ENCODE measurements at regions not wholly inside any gene's neighbourhood (a gene's known extent, or its start where the extent isn't known, plus 50 kb on each side); places are given as distances from the start of the nearest gene placed in this dataset.
"Not testable (repeated sequence)": the region's sequence is repeated elsewhere in the genome, so short reads cannot be mapped to it uniquely, and the experiment has no call there.

- DNase-seq, result no peak
These were observed 208.6 kb downstream of the SLC38A4 start for GRCh38 chr12:46617167-46617566.

- DNase-seq, result no peak
These were observed 215.0 kb downstream of the SLC38A4 start for GRCh38 chr12:46610754-46611153.

- DNase-seq, result no peak
These were observed 216.1 kb downstream of the SLC38A4 start for GRCh38 chr12:46609674-46610073.

DNA sequence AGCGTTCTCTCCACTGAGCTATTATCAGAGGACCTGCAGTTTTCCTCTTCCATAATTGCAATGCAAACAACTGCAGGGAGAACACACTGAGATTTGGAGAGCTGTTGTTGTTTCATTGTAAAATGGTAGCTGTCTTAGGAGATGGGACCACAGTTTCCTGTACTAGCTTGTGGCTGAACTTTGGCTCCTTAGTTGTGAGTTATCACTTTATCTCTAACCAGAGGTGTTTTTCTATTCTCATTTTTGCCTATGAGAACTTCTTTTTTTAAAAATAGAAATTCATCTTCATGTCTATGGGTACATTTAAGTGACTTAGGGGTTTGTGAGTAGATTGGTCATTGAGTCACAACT is 216.5 kb downstream of the SLC38A4 start:
- peak; percentile 31 for DNase-seq

DNA sequence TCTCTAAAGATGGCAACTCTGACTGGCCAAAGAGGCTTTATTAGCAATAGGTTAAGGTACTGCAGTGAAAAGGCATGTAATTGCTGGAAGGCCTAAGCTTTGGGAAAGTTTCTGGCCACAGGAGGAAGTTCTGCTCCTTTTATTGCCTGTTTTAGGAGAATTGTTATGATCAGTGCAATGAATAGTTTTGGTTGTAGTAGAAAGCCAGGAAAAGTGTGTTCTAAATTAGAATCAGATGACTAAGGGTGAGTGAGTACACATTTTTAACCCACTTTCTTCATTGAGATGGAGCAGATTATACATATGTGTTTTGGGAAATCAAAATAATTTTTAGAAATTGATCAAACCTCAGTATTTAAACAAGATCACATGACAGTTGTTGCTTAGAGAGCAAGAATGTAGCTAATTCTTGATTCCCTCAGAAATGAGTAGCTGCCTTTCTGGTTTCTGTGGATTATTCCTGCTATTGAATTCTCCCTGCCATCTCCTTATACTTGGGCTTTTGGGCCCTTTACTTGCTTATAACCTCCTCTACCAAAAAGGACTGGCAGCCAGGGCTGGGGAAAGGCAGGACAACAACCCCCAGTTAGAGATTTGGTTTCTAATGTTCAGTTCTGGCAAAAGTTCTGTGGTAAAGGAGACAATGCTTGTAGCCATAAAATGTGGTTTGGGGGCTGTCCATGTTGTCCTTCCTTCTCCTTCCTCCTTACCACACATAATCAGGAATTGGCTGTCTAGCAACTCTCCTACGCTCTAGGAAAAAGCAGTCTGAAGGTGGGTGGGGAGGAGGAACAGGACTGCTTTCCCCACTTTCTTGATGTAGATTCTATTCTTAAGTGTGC is 217.1 kb downstream of the SLC38A4 start:
- DNase-seq, result no peak

- DNase-seq, result no peak
These were observed 221.1 kb downstream of the SLC38A4 start for GRCh38 chr12:46604684-46605083.

GRCh38 chr12:46603776-46604456 is 221.9 kb downstream of the SLC38A4 start:
- DNase-seq, result no peak

DNA sequence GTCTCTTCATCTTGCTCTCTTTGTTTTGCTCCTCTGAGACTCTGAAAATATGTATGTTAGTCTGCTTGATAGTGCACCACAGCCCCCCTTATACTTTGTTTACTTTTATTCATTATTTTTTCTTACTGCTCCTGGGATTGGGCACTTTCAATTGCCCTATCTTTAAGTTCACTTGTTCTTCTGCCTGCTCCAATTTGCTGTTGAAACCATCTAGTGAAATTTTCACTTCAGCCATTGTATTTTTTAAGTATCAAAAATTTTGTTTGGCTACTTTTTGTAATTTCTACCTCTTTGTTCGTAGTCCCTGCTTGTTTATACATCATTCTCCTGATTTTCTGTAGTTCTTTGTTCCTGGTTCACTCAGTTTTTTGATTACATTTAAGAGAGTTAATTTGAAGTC is 223.3 kb downstream of the SLC38A4 start:
- no peak for DNase-seq

DNA sequence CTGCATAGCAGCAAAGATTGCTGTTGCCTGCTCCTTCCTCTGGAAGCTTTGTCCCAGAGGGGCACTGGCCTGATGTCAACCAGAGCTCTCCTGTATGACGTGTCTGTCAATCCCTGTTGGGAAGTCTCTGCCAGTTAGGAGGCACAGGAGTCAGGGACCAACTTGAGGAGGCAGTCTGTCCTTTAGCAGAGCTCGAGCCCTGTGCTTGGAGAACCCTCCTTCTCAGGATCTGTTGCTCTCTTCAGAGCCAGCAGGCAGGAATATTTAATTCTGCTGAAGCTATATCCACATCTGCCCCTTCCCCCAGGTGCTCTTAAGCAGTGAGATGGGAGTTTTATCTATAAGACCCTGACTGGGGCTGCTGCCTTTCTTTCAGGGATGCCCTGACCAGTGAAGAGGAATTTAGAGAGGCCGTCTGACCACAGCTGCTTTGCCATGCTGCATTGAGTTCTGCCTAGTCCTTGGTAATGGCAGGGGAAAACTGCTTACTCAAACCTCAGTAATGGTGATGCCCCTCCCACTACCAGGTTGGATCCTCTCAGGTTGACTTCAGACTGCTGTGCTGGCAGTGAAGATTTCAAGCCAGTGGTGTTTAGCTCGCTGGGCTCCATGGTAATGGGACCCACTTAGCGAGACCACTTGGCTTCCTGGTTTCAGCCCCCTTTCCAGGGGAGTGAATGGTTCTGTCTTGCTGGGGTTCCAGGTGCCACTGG is 218.6 kb upstream of the SLC38A2 start:
- no peak for DNase-seq

DNA sequence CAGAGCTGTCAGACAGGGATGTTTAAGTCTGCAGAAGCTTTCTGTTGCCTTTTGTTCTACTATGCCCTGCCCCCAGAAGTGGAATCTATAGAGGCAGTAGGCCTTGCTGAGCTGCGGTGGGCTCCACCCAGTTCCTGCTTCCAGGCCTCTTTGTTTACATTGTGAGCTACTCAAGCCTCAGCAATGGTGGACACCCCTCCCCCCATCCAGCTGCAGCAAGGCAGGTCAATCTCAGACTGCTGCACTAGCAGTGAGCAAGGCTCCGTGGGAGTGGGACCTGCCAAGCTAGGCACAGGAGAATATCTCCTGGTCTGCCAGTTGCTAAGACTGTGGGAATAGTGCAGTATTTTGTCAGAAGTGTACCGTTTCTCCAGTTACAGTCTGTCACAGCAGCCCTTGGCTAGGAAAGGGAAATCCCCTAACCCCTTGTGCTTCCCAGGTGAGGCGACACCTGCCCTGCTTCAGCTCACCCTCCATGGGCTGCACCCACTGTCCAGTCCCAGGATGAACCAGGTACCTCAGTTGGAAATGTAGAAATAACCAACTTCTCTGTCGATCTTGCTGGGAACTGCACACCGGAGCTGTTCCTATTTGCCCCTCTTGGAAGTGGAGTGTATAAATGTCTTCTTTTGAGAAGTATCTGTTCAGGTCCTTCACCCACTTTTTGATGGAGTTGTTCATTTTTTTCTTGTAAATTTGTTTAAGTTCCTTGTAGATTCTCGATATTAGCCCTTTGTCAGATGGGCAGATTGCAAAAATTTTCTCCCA is 213.5 kb upstream of the SLC38A2 start:
- DNase-seq, result peak; percentile 57

GRCh38 chr12:46584098-46584497 is 211.5 kb upstream of the SLC38A2 start:
- DNase-seq, result not testable (repeated sequence)

DNA sequence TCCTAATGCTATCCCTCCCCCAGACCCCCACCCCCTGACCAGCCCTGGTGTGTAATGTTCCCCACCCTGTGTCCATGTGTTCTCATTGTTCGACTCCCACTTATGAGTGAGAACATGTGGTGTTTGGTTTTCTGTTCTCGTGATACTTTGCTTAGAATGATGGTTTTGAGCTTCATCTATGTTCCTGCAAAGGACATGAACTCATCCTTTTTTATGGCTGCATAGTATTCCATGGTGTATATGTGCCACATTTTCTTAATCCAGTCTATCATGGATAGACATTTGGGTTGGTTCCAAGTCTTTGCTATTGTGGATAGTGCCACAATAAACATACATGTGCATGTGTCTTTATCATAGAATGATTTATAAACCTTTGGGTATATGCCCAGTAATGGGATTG is 209.4 kb upstream of the SLC38A2 start:
- DNase-seq, result not testable (repeated sequence)

- no peak for DNase-seq
These were observed 207.9 kb upstream of the SLC38A2 start for GRCh38 chr12:46580445-46580844.

DNA sequence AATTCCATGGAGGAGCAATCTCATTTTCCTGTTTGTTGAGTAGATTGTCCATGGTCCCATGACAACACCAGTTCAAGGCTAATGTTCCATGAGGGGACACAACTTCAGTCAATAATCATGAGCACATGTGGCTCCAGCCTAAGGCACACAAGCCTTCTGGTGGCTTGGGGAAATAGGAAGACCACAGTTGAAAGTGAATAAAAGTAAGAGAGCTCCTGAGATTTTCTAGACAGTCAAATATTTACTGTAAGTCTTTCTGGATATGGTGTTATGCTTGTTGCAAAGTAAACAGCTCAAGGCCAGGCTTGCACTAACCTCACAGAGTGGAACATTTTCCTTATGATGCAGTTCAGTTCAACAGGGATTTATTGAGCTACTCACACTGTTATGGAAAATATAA is 206.9 kb upstream of the SLC38A2 start:
- no peak for DNase-seq

GRCh38 chr12:46578190-46578982 is 205.8 kb upstream of the SLC38A2 start:
- no peak for DNase-seq

DNA sequence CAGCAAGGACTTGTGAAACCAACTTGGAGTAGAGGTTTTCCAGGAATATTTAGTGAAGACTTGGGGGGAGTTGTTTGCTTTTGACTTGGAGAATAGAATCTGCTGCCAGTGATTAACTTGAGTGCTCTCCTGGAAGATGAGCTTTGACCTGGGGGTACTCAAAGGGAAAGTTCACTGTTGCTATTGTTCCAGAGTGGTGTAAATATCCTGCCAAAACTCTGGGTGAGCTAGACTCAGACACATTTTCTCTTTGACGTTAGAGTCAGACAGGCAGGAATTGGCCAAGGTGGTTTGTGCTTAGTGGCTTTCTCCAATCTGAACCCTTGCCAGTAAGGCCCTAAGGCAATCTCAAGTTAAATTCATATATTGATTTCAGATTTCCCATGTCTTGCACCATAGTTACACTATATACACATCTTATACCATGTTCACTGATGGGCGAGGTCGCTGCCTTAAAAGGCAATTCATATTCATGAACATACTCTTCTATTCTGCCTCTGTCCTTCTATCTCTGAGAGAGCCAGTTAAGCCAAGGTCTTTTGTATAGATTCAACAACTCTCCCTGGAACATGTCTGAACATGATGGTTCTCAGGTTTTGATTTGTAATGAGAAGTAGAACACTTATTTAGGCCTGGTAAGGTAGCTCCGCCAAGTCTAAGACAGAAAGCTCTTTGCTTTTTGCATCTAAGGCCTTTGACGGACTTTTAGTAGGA is 204.6 kb upstream of the SLC38A2 start:
- DNase-seq, result no peak

- no peak for DNase-seq
These were observed 202.3 kb upstream of the SLC38A2 start for GRCh38 chr12:46574847-46575246.

GRCh38 chr12:46573347-46573658 is 200.7 kb upstream of the SLC38A2 start:
- DNase-seq, result no peak

GRCh38 chr12:46572644-46573346 is 200.2 kb upstream of the SLC38A2 start:
- DNase-seq, result no peak

- DNase-seq, result no peak
These were observed 199.0 kb upstream of the SLC38A2 start for GRCh38 chr12:46571608-46572007.

GRCh38 chr12:46569826-46570439 is 197.4 kb upstream of the SLC38A2 start:
- DNase-seq, result no peak

All from NCI-H774 (cell line).